ENCODE measurements at regions not wholly inside any gene's neighbourhood (a gene's known extent, or its start where the extent isn't known, plus 50 kb on each side); places are given as distances from the start of the nearest gene placed in this dataset.
"Not testable (repeated sequence)": the region's sequence is repeated elsewhere in the genome, so short reads cannot be mapped to it uniquely, and the experiment has no call there.

DNA sequence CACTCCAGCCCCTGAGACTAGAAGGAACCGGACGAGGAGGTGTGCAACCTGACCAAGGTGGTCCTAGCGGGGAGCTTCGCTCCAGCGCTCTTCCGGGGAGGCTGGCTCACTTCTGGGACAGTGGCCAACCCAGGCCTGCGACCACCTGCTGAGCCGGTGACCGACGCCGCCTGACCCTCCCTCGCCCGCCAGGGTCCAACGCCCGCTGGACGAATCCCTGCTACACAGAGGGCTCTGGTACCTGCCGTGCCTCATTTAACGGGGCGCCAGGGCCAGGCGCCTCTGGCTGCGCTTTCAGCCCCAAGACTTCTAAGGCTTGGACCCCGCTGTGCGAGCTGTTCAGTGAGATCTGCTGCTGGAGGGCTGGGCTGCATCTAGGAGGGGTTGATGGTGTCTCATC is 99.5 kb upstream of the KCNJ18 start:
- H3K4me3 ChIP-seq (ENCODE audit: low read length) = no peak overlapping the region
- no peak overlapping the region for H3K4me2 ChIP-seq (ENCODE audit: low read depth, low read length)

DNA sequence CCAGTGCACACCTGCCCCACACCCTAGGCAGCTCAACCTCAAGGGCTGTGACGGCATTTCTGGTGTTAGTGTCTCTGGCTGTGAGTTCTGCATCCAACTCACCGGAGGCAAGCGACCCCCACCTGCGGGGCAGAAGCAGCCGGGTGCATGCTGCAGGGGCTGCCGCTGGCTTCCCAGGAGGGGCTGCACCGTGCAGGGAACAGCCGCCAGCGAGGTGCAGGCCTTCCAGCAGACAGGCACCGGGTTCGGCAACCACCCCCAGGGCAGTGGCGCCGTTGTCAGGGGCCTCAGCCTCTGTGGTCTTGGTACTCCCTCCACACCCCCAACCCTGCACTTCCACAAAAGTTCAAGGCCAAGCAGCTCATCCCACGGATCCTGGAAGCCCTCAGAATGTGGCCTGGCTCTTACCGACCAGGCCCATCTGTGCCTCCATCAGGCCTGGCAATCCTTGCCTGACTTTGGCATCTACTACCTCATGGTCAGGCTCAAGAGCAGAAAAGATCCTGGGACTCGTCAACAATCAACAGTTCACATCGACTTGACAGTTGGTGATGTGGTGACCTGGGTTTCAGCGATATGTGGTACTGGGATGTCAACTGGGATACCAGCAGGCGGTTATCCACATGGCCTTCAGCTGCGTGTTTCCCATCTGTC is 98.7 kb upstream of the KCNJ18 start:
- DNase-seq; H3F3A ChIP-seq (ENCODE audit: insufficient read depth, low read length); H3K4me2 ChIP-seq (ENCODE audit: low read depth, low read length); H3K79me2 ChIP-seq (ENCODE audit: low read length); H3K4me3 ChIP-seq (ENCODE audit: low read length); H3K9me3 ChIP-seq (replicated peaks; ENCODE audit: insufficient read depth, low read length); H3K27me3 ChIP-seq (replicated peaks; ENCODE audit: insufficient read depth, low read length); H4K20me1 ChIP-seq (ENCODE audit: insufficient read depth, low read length); H3K27ac ChIP-seq (ENCODE audit: low read length); H3K9me2 ChIP-seq (replicated peaks; ENCODE audit: insufficient read depth, low read length); H3K36me3 ChIP-seq (replicated peaks; ENCODE audit: insufficient read depth, low read length); H3K9ac ChIP-seq (ENCODE audit: low read length); H2AFZ ChIP-seq (ENCODE audit: low read length); H3K4me1 ChIP-seq (ENCODE audit: low read length): not testable (repeated sequence)

More for the DNA sequence above, 99.5 kb upstream of the KCNJ18 start:
- Histone ChIP-seq H4K20me1 (ENCODE audit: insufficient read depth, low read length) (no peaks in the 10 kb centered on the region), H3F3A (ENCODE audit: insufficient read depth, low read length) (no peaks in the 10 kb centered on the region), H3K27ac (ENCODE audit: low read length) (no peak overlapping the region), H3K9me2 (replicated peaks; ENCODE audit: insufficient read depth, low read length) (no peaks in the 10 kb centered on the region), H3K36me3 (replicated peaks; ENCODE audit: insufficient read depth, low read length) (no peaks in the 10 kb centered on the region), H2AFZ (ENCODE audit: low read length) (no peak overlapping the region), H3K4me1 (ENCODE audit: low read length) (no peaks in the 10 kb centered on the region), H3K9ac (ENCODE audit: low read length) (no peak overlapping the region), H3K9me3 (replicated peaks; ENCODE audit: insufficient read depth, low read length) (no peaks in the 10 kb centered on the region), H3K79me2 (ENCODE audit: low read length) (no peaks in the 10 kb centered on the region), H3K27me3 (replicated peaks; ENCODE audit: insufficient read depth, low read length) (no peaks in the 10 kb centered on the region)
- TF ChIP-seq, protein P1, sequence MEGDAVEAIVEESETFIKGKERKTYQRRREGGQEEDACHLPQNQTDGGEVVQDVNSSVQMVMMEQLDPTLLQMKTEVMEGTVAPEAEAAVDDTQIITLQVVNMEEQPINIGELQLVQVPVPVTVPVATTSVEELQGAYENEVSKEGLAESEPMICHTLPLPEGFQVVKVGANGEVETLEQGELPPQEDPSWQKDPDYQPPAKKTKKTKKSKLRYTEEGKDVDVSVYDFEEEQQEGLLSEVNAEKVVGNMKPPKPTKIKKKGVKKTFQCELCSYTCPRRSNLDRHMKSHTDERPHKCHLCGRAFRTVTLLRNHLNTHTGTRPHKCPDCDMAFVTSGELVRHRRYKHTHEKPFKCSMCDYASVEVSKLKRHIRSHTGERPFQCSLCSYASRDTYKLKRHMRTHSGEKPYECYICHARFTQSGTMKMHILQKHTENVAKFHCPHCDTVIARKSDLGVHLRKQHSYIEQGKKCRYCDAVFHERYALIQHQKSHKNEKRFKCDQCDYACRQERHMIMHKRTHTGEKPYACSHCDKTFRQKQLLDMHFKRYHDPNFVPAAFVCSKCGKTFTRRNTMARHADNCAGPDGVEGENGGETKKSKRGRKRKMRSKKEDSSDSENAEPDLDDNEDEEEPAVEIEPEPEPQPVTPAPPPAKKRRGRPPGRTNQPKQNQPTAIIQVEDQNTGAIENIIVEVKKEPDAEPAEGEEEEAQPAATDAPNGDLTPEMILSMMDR (IDR thresholded peaks at IDR 0.05; ENCODE audit: low read length) = no peak
- TF ChIP-seq EZH2 (optimal IDR thresholded peaks at IDR 0.05; ENCODE audit: low read depth, low read length) (no peak), EZH2phosphoT487 (IDR thresholded peaks at IDR 0.05; ENCODE audit: low read length) (no peak)
- DNase-seq = no peak

DNA sequence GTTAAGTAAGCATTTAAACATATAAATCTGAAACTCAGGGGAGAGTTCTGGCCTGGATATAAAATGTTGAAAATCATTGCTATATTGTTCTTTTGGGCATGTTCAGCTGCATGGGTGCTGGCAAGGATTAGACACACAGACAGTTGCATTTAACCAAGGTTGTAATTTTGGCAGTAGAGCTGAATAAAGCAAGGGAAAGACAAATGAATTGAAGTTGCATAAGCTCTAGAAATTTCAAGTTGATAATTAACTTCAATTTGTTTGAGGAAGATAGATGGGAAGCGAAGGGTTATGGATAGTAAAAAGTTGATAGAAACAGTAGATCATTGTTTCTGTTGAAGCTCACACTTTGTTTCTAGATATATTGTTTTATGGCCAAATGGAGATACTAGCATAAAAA is 97.2 kb upstream of the KCNJ18 start:
- H3K4me1 ChIP-seq (ENCODE audit: low read length) = no peaks in the 10 kb centered on the region
- no peaks in the 10 kb centered on the region for H3K36me3 ChIP-seq (replicated peaks; ENCODE audit: insufficient read depth, low read length)
- no peak overlapping the region for H3K4me2 ChIP-seq (ENCODE audit: low read depth, low read length)
- H3K79me2 ChIP-seq (ENCODE audit: low read length) = no peaks in the 10 kb centered on the region
- TF ChIP-seq EZH2 (optimal IDR thresholded peaks at IDR 0.05; ENCODE audit: low read depth, low read length) (no peak), EZH2phosphoT487 (IDR thresholded peaks at IDR 0.05; ENCODE audit: low read length) (no peak)
- TF ChIP-seq, protein P1 (IDR thresholded peaks at IDR 0.05; ENCODE audit: low read length) = no peak
- H3K27ac ChIP-seq (ENCODE audit: low read length) = no peak overlapping the region
- H3F3A ChIP-seq (ENCODE audit: insufficient read depth, low read length) = no peaks in the 10 kb centered on the region
- no peak for DNase-seq
- H3K9ac ChIP-seq (ENCODE audit: low read length) = no peak overlapping the region
- H4K20me1 ChIP-seq (ENCODE audit: insufficient read depth, low read length) = no peaks in the 10 kb centered on the region
- no peak overlapping the region for H2AFZ ChIP-seq (ENCODE audit: low read length)
- no peaks in the 10 kb centered on the region for H3K9me3 ChIP-seq (replicated peaks; ENCODE audit: insufficient read depth, low read length)
- no peaks in the 10 kb centered on the region for H3K9me2 ChIP-seq (replicated peaks; ENCODE audit: insufficient read depth, low read length)
- H3K4me3 ChIP-seq (ENCODE audit: low read length) = no peak overlapping the region
- H3K27me3 ChIP-seq (replicated peaks; ENCODE audit: insufficient read depth, low read length) = no peaks in the 10 kb centered on the region

DNA sequence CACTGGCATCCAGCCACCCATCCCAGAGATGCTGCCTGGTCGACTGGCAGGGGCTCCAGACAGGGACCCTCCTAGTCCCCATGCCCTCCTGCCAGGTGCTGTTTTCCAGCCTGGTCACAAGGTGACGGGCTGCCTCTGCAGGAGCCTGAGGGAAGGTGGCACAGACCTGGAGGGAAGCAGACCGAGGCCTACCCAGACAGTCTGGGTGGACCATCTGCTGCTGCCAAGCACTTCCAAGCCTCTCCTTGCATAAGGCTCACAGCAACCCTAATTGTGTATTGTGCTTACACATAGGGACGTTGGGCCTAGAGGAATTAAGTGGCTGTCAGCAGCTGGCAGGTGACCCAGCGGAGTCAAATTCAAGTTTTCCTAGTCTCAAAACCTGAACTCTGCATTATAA is 90.1 kb upstream of the KCNJ18 start:
- Histone ChIP-seq H3K27me3 (replicated peaks; ENCODE audit: insufficient read depth, low read length) (no peaks in the 10 kb centered on the region), H3K4me2 (ENCODE audit: low read depth, low read length) (no peak overlapping the region), H2AFZ (ENCODE audit: low read length) (no peak overlapping the region), H3K9ac (ENCODE audit: low read length) (no peak overlapping the region), H3K27ac (ENCODE audit: low read length) (no peak overlapping the region), H3K4me3 (ENCODE audit: low read length) (no peak overlapping the region), H4K20me1 (ENCODE audit: insufficient read depth, low read length) (no peaks in the 10 kb centered on the region), H3K79me2 (ENCODE audit: low read length) (no peaks in the 10 kb centered on the region), H3K4me1 (ENCODE audit: low read length) (no peaks in the 10 kb centered on the region), H3F3A (ENCODE audit: insufficient read depth, low read length) (no peaks in the 10 kb centered on the region), H3K9me3 (replicated peaks; ENCODE audit: insufficient read depth, low read length) (no peaks in the 10 kb centered on the region), H3K36me3 (replicated peaks; ENCODE audit: insufficient read depth, low read length) (no peaks in the 10 kb centered on the region), H3K9me2 (replicated peaks; ENCODE audit: insufficient read depth, low read length) (no peaks in the 10 kb centered on the region)
- no peak for TF ChIP-seq EZH2 (optimal IDR thresholded peaks at IDR 0.05; ENCODE audit: low read depth, low read length)
- no peak for TF ChIP-seq EZH2phosphoT487 (IDR thresholded peaks at IDR 0.05; ENCODE audit: low read length)
- TF ChIP-seq, protein P1 (IDR thresholded peaks at IDR 0.05; ENCODE audit: low read length) = no peak
- DNase-seq = no peak

DNA sequence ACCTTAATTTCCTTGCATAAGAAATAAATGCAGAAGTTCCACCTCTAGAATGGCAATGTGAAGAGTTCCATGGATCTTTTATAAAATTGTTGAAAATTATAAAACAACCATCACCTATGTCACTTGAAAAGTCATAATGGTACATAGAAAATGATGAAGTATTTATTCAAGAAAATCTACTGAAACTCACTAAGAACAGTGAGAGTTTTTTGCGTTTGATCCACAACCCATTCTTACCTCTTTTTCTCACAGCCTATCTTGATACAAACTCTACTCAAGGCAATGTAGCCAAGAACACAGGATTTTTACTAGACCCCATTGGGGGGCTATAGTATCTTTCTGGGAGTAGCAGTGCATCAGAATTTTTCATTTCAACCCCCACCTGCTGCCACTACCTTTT is 89.0 kb upstream of the KCNJ18 start:
- H2AFZ ChIP-seq (ENCODE audit: low read length); H3K9ac ChIP-seq (ENCODE audit: low read length); H3K4me2 ChIP-seq (ENCODE audit: low read depth, low read length); H3K9me3 ChIP-seq (replicated peaks; ENCODE audit: insufficient read depth, low read length); H3F3A ChIP-seq (ENCODE audit: insufficient read depth, low read length); H3K27ac ChIP-seq (ENCODE audit: low read length); DNase-seq; H3K79me2 ChIP-seq (ENCODE audit: low read length); H3K9me2 ChIP-seq (replicated peaks; ENCODE audit: insufficient read depth, low read length); H3K36me3 ChIP-seq (replicated peaks; ENCODE audit: insufficient read depth, low read length); H3K4me3 ChIP-seq (ENCODE audit: low read length); H3K27me3 ChIP-seq (replicated peaks; ENCODE audit: insufficient read depth, low read length); H3K4me1 ChIP-seq (ENCODE audit: low read length); H4K20me1 ChIP-seq (ENCODE audit: insufficient read depth, low read length): not testable (repeated sequence)
